Fibroblast of lung (primary cell): ENCODE measurements at regions not wholly inside any gene's neighbourhood (a gene's known extent, or its start where the extent isn't known, plus 50 kb on each side); places are given as distances from the start of the nearest gene placed in this dataset.

ENCODE experiments used
- DNase-seq, 2 donors: peaks; one replicate each; pipeline versions ENCODE4 v3.0.0 to v3.0.0-alpha.2; 2010; ENCODE audit warnings: low read depth in 2 of 2
- H2AFZ ChIP-seq: 2 replicates; pipeline ENCODE4 v1.5.1; 2012; ENCODE audit warnings: low read length, control low read depth, inconsistent platforms
- H3K27ac ChIP-seq: 2 replicates; pipeline ENCODE4 v1.5.1; 2011; ENCODE audit warnings: low read length, control low read depth; ENCODE audit not compliant: insufficient read depth
- H3K27me3 ChIP-seq: 2 replicates; pipeline ENCODE4 v1.5.1; 2011; ENCODE audit warnings: mild to moderate bottlenecking, low read length; ENCODE audit not compliant: control insufficient read depth, insufficient read depth
- H3K36me3 ChIP-seq: 2 replicates; pipeline ENCODE4 v1.5.1; 2011; ENCODE audit warnings: low read length; ENCODE audit not compliant: control insufficient read depth, insufficient read depth
- H3K4me1 ChIP-seq: 2 replicates; pipeline ENCODE4 v1.5.1; 2011; ENCODE audit warnings: low read length; ENCODE audit not compliant: control insufficient read depth, insufficient read depth; ENCODE audit errors: extremely low read depth
- H3K4me2 ChIP-seq: 2 replicates; pipeline ENCODE4 v1.5.1; 2011; ENCODE audit warnings: low read length, control low read depth; ENCODE audit not compliant: insufficient read depth; ENCODE audit errors: extremely low read depth
- H3K4me3 ChIP-seq, 4 experiments: fragments of 200-600 bp in 1 of 4; sonication (generic) in 1 of 4; replicated peaks in 1 of 4; 2 replicates each; pipeline ENCODE4 v1.5.1; 2011 to 2016; ENCODE audit warnings: low read length in 4 of 4, low read depth in 3 of 4, mild to moderate bottlenecking in 3 of 4, control low read depth in 2 of 4, inconsistent platforms in 1 of 4, mixed read lengths in 1 of 4; ENCODE audit not compliant: insufficient read depth in 1 of 4; ENCODE audit errors: control extremely low read depth in 1 of 4
- H3K79me2 ChIP-seq: 2 replicates; pipeline ENCODE4 v1.5.1; 2012; ENCODE audit warnings: mild to moderate bottlenecking, low read length, inconsistent platforms; ENCODE audit not compliant: control insufficient read depth, insufficient read depth
- H3K9ac ChIP-seq: 2 replicates; pipeline ENCODE4 v1.5.1; 2011; ENCODE audit warnings: mild to moderate bottlenecking, low read length, control low read depth; ENCODE audit not compliant: insufficient read depth
- H3K9me3 ChIP-seq: 2 replicates; pipeline ENCODE4 v1.5.1; 2012; ENCODE audit warnings: low read depth, low read length; ENCODE audit not compliant: control insufficient read depth, insufficient read depth
- H4K20me1 ChIP-seq: 2 replicates; pipeline ENCODE4 v1.5.1; 2011; ENCODE audit warnings: low read length; ENCODE audit not compliant: control insufficient read depth, insufficient read depth; ENCODE audit errors: extremely low read depth
- EZH2 ChIP-seq: IDR thresholded peaks from 2 replicates; pipeline ENCODE4 v1.5.1; 2012; ENCODE audit warnings: low read length, control low read depth, mild to moderate bottlenecking; ENCODE audit errors: missing control alignments
- TF ChIP-seq, protein P1 (sequence below), 2 donors: IDR thresholded peaks in 1 of 2; conservative IDR thresholded peaks in 1 of 2; 1 replicate in 1 of 2; 2 replicates in 1 of 2; pipeline ENCODE4 v1.5.1; 2011 to 2012; ENCODE audit warnings: low read length in 2 of 2, control low read depth in 1 of 2, inconsistent platforms in 1 of 2, low read depth in 1 of 2, mild to moderate bottlenecking in 1 of 2

DNA sequence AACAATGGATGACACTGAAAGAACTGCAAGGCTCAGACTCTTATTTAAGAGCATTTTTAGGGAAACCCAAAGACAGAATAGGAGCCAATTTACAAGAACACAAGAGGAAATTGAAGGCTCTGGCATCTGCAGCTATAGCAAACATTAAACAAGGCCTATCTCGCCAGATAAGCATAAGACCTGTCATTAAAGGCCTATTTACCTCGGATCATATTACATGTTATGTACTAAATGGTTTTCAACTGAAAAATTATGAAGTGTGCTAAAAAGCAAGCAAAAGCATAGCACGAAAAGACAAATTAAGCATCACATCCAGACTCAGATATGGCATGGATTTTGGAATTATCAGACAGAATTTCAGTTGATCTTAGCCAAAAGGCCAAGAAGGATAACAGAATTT lies 617.1 kb downstream of the SQOR start:
- Histone ChIP-seq H2AFZ (no peak overlapping the region), H3K36me3 (no peaks in the 10 kb centered on the region), H3K4me2 (no peak overlapping the region), H3K4me1 (no peaks in the 10 kb centered on the region), H3K27me3 (no peaks in the 10 kb centered on the region), H3K9ac (no peak overlapping the region), H3K79me2 (no peaks in the 10 kb centered on the region), H3K27ac (no peak overlapping the region), H4K20me1 (no peaks in the 10 kb centered on the region), H3K4me3 (no peak overlapping the region), H3K9me3 (no peaks in the 10 kb centered on the region)
- DNase-seq: no peak
- no peak for TF ChIP-seq EZH2
- TF ChIP-seq, protein P1, sequence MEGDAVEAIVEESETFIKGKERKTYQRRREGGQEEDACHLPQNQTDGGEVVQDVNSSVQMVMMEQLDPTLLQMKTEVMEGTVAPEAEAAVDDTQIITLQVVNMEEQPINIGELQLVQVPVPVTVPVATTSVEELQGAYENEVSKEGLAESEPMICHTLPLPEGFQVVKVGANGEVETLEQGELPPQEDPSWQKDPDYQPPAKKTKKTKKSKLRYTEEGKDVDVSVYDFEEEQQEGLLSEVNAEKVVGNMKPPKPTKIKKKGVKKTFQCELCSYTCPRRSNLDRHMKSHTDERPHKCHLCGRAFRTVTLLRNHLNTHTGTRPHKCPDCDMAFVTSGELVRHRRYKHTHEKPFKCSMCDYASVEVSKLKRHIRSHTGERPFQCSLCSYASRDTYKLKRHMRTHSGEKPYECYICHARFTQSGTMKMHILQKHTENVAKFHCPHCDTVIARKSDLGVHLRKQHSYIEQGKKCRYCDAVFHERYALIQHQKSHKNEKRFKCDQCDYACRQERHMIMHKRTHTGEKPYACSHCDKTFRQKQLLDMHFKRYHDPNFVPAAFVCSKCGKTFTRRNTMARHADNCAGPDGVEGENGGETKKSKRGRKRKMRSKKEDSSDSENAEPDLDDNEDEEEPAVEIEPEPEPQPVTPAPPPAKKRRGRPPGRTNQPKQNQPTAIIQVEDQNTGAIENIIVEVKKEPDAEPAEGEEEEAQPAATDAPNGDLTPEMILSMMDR (conservative IDR thresholded peaks at IDR 0.05 in 1 of 2, IDR thresholded peaks at IDR 0.05 in 1 of 2; ENCODE audit: low read depth in 1 of 2, low read length in 2 of 2): no peak

- Histone ChIP-seq H3K27me3 (no peaks in the 10 kb centered on the region), H3K4me2 (no peak overlapping the region), H3K4me1 (no peaks in the 10 kb centered on the region), H4K20me1 (no peaks in the 10 kb centered on the region), H3K9ac (no peak overlapping the region), H3K79me2 (no peaks in the 10 kb centered on the region), H3K9me3 (no peaks in the 10 kb centered on the region), H3K4me3 (no peak overlapping the region), H2AFZ (no peak overlapping the region), H3K27ac (no peak overlapping the region), H3K36me3 (no peaks in the 10 kb centered on the region)
- TF ChIP-seq, protein P1 (conservative IDR thresholded peaks at IDR 0.05 in 1 of 2, IDR thresholded peaks at IDR 0.05 in 1 of 2; ENCODE audit: low read depth in 1 of 2, low read length in 2 of 2): no peak
- TF ChIP-seq EZH2: no peak
- no peak for DNase-seq
These were observed 623.2 kb downstream of the SQOR start for GRCh38 chr15:46258056-46258455.

DNA sequence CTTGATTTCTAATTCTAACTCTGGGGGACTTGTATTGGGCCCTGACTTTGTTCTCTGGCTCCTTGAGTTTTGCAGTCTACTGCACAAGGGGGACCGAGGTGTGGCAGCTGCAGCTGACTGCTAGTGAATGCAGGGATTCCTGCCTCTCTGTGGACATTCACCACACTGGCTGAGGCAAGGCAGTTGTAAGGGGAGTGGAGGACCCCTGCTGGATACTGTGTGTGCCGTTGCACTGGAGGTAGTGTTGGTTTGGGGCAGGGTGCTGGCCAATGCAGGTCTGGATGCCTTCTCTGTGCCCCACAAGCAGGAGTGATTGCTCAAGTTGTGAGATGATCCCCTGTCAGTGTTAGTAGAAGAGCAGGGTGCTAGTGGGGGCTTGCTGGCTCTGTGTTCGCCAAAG lies 626.1 kb downstream of the SQOR start:
- no peak for DNase-seq
- TF ChIP-seq EZH2: no peak
- TF ChIP-seq, protein P1 (conservative IDR thresholded peaks at IDR 0.05 in 1 of 2, IDR thresholded peaks at IDR 0.05 in 1 of 2; ENCODE audit: low read depth in 1 of 2, low read length in 2 of 2): no peak
- Histone ChIP-seq H3K9ac (no peak overlapping the region), H3K4me2 (no peak overlapping the region), H3K79me2 (no peaks in the 10 kb centered on the region), H3K36me3 (no peaks in the 10 kb centered on the region), H3K9me3 (no peaks in the 10 kb centered on the region), H3K27me3 (no peaks in the 10 kb centered on the region), H3K4me1 (no peaks in the 10 kb centered on the region), H3K4me3 (no peak overlapping the region), H2AFZ (no peak overlapping the region), H3K27ac (no peak overlapping the region), H4K20me1 (no peaks in the 10 kb centered on the region)
